GM21723 (cell line): ENCODE measurements at regions not wholly inside any gene's neighbourhood (a gene's known extent, or its start where the extent isn't known, plus 50 kb on each side); places are given as distances from the start of the nearest gene placed in this dataset.

Experiments
- ATAC-seq: cut with Tn5 transposase; IDR thresholded peaks from one replicate; pipeline ENCODE4 v1.9.1; 2021; ENCODE audit warnings: mild to moderate bottlenecking, moderate library complexity; ENCODE audit not compliant: unreplicated experiment

DNA sequence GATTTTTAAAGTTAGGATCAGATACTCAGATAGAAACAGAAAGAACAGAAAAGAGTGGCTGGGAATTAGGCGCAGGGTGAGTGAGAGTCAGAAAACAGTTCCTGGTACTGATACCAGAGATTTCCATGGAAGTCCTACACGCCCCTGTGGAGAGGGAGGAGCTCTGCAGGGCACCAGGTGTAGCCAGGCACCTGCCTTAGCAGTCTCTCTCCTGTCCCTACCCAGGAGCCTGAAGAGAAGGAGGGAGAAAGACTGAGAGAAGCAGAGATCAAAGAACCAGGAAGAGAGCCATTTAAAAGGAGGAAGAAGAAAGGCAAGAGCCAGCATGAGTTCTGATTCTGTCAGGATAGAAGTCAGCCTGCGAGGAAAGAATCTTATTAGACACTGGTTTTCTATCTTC, 65.0 kb downstream of the CBLN1 start:
- ATAC-seq: no peak

DNA sequence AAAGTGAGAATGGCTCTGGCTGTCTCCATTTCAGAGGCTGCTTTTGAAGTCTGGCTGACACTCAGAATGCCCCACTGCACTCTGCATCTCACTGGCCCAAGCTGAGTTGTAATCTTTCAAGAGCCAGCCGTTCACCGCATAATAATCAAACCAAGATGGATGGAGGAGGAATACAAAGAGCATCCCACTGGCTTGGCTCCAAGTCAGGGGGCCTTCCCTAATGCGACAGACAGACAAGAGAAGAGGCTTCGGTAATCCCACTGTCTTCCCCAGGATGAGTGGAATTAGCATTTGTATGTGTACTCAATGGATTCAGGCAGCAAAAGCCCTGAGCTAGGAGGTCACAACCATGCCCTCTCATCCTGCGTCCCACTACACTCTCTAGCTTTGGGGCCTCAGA, 68.0 kb downstream of the CBLN1 start:
- no peak for ATAC-seq

DNA sequence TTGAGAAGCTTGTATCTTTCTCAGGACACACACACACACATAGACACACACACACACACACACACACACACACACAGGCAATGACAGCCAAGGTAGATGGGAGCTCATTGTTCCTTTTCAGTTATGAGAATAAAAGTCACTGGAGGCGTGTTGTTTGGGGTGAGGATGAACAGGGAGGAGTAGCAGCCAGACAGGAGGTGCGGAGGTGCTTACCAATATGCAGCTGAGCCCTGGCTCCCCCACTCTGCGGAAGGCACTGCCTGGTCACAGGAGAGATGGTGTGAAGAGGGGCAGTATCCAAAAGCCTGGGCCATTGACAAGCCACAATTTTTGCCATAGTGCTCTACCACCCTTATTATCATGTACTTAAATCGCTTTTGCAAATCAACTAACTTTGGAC, 77.4 kb downstream of the CBLN1 start:
- no peak for ATAC-seq

DNA sequence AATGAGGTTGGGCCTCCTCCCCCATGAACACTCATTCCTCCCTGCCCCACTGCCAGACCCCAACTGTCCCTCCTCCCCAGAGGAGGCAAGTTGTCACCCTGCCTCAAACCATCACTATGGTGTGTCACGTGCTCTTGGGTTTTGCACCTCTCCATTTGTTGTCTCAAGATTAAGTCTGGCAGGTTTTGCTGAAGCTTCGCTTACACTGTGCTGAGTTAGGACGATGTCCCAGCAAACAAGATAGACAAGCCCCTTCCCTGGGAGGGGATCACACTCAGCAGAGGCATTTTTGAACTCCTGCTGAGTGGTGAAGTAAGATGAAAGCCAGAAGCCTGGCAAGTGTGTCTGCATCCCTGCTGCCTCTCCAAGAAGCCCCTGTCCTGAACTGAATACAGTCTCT, 78.3 kb downstream of the CBLN1 start:
- ATAC-seq: no peak

DNA sequence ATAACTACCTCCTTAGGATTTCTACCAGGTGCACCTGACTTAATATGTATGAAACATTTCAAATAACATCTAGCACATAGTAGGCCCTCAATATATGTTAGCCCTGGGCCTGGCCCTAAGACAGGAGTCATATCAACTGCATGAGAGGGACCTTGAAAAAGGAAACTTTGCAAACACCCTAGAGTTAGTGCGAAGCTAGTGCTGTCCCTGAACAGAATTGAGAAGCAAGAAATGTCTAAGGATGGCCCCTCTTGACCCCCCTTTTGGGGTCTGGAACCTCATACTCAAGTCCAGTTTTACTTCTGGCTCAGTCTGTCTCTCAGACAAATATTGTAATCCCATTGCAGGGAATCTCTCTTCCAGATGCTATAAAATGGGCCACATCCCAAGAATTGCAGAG, 80.5 kb downstream of the CBLN1 start:
- ATAC-seq: no peak

DNA sequence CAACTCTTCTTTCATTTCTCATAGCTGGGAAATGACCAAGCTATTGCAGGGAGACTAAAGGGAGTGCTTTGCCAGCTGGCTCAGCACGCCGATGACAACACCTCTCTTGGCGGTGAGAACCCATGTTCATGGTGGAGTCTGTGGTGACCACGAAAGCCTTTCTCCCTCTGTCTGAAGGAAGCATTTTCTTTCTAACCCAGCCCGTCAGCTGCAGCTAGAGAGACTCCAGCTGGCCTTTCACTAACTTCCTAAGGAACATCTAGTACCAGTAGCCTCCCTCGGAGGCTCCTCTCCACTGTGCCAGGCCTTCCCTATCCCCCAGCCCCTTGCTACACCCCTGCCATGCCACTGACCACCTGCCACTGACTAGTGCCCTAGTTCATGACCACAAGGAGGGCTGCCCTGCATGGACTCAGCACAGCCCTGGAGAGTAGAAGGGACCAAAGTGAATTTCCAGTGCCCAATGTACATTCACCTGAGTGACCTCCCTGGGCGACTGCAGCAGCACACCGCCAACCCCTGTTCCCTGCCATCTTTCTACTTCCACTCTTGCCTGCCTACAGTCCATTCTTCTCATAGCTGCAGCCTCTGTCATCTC, 81.3 kb downstream of the CBLN1 start:
- ATAC-seq: no peak

DNA sequence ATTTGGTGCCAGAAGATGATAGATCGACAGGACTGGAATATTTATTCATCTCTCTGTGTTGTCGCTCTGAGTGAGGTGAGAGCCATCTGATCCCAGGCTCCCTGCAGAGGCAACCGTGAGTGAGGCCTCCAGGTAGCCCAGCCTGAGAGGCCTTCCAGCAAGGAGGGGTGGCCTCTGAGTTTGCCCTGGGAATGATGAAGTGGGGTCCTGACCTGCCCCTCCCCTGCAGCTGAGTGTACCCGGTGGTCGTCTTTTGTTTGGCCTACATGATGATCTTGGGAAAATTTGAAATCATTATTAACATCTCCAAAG, 86.4 kb downstream of the CBLN1 start:
- no peak for ATAC-seq

DNA sequence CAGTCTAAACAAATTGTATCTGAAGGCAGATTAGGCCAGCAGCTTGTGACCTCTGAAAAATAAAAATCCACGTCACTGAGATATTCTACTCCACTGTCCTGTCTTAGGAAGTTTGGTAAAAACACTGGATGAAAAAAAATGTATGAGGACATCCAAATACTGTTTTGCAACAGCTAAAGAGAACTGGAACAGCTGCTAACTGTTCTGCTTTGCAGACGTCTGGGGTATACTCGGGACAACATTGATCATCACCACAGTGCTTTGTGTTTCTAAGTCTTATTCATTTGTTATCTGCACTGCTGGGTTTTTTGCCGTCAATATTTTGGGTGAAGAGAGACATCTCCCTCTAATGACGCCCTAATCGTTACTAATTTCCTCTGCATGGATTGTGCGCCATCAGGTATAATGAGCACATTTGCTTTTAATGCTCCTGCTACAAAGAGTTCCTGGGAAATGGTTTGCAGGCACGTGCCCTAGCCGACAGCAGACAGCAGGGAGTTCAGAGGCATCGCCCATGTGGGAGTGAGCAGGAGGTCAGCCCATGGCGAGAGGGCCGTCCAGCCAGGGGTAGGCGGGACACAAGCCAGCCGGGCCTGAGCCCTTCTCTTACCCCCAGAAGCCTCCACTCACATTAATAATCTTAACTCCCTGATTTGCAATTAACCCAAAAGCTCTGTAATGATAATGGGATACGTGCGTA, 87.0 kb downstream of the CBLN1 start:
- ATAC-seq: no peak

DNA sequence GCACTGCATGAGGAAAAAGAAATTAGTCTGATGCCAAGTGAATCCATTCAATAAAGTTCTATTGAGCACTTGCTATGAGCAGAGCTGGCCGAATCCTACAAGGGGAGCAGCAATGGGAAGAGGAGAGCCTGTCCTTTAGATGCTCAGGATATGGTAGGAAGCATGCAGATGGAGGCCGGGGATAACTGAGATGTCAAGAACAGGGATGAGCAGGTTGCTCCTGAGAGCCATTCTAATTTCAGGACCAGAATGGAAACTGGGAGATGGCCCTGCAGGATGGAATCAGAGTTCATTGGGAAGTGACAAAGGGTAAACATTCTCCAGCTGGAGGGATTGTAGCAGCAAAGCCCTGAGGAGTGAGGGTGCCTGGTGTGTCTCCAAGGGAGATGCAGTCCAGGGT, 88.0 kb downstream of the CBLN1 start:
- no peak for ATAC-seq

DNA sequence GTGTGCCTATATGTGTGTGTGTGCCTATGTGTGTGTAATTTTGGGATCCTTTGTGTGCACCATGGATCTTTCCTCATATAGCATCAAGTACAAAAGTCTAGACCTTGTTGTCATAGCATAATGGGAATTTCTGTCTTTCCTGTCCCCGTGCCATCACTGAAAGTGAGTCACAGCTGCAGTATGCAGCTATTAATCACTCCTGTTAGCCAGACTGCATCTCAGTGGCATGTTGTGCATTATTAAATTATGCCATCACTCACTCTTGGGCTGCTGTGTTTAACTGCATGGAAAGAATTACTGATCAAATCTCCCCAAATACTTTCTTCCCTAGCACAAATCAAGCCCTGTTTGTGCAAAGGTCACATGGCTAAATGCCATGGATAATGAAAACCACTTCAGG, 92.4 kb downstream of the CBLN1 start:
- ATAC-seq: no peak

DNA sequence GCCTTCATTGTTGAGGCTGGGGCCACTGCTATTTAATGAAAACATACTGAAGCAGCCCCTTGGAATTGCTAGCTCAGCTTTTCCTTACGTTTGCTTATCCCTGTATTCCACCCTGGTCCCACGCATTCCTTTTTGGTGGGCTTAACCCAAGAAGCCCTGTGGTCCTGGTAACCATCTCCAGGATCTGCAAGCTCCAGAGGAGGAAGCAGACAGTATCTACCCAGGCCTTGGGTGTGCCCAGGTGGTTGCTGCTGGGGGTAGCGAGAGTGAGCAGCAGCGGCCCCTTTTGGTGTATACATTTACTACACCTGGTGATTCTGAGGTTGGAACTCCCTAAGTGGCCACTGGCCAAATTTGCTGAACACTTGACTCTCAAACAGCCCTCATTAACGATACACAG, 97.7 kb downstream of the CBLN1 start:
- ATAC-seq: no peak

DNA sequence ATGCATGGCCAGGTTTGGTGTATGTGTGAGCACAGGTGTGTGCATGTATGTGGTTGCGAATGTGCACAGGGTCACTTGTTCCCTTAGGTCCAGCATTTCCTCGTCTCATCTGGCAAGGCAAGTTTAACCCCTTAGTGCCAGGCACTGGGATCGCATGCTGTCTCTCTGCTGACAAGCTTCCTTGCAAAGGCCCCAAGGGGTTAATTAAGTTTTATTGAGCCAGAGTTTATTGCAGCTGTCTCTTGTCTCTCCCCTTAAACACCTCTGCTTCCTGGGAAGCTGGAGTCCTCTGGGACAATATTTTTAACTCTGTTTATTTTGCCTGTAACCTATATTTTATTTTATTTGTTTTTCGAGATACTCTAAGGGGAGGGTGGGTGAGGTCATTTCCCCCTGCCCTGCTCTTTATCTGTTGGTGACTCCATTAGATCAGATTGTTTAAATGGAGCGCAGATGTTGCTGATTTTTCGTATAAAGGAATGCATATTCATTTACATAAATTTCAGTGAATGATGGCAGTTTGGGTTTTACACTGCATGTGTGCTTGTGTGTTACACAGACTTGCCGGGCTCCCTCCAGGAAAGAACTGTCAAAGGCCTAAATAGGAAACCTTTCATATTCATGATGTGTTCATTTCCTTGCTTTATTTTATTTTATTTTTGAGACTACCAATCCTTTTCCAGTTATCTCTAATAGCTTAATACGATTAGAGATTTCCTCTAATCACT, 99.7 kb downstream of the CBLN1 start:
- ATAC-seq: no peak

DNA sequence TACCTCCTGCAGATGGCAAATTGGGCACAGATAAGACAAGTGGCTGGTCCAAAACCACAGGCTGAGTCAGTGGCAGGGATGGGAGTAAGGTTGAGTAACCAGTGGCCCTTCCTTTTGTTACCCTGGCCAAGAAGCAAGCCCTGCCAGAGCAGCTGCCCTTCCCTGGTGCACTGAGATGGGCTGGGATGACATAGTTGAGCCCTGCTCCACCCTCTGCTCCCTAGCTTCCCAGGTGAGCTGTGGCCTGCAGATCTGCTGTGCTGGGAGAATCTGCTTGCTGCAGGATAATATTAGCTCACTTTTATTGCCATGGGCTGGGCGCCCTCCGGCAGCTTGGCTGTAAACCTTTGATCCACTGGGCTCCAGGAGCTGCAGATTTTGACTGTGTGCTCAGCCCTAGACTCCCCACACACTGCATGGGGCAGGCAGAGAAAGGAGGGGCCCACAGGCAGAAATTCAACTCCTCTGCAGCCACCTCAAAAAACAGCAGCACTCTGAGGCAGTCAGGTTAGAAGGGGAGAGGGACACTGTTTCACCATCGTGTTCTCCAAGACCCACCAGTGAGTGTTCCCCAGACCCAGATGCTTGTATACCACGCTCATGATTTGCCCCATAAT, 101.8 kb downstream of the CBLN1 start:
- ATAC-seq: no peak

DNA sequence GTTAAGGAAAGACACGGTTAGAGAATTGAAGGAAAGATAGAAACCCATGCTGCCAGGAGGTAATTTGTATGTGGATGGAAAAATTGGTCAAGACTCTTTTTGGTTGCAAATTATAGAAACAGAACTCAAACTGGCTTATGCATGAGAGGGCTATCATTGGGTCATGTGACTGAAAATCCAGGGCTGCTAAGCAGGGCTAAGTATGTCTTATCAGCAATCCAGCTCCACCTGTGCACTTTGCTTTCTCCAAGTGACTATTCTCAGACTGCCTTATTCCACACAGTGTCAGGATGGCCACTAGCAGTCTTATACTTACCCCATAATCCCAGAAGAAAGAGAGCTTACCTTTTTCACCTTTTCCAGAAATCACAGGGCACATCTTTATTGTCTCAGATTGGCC, 113.5 kb downstream of the CBLN1 start:
- no peak for ATAC-seq

DNA sequence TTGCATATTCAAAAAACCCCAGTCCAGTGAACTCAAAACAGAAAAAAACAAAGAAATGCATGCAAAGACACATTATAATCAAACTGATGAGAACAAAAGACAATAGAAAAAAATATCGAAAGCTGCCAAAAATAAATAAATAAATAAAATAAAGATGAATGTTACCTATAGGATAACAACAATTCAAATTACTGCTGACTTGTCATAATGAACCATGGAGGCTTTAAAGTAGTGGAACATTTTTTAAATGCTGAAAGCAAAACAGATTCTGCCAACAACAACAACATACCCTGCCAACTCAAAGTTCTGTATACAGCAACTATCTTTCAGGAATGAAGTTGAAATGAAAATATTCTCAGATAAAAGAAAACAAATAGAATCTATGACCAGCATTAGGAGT, 116.6 kb downstream of the CBLN1 start:
- ATAC-seq: no peak

DNA sequence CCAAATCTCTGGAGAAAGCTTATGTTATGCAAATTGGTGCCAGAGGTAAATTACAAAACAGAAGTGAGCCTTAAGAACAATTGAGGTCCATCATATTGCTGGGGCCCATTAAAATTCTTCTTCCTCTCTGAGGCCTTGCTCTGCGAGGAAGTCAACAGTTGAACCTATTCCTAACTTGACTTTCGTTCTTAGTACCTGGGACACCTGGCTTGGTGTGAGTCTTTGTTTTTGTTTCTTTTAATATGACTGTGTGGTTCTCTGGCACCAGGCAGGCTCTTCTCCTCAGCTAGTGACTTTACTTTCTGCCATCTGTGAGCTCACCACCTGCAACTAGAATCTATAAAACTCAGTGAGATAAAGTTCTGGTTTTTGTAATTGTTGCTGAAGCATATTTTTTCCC, 120.4 kb downstream of the CBLN1 start:
- ATAC-seq: no peak

DNA sequence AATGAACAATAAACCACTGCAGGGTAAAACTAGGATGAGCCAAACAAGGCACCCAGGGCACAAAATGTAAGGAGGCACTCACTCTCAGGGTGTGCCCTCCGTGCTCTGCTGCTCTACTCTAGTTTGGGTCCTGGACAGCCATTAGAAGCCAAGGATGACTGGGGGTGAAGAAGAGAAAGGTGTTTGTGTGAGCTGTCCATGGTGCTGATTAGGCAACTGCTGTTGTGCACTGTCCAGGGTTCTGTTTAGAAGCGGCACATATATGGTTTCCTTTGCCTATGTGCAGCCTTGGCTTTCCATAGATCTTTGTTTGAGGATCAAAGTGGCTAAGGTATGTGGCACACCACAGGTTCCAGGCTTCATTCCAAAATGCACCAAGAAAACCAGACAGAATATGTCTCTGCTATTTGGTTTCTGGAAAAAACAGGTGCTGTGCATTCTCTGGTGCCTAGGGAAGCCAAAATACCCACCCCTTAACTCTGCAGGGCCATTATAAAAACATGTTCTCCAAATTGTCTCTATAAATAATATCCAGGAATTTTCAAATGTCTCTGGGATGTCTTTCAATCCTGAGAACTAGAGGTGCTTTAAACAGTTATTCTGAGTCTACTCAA, 123.5 kb downstream of the CBLN1 start:
- ATAC-seq: no peak

DNA sequence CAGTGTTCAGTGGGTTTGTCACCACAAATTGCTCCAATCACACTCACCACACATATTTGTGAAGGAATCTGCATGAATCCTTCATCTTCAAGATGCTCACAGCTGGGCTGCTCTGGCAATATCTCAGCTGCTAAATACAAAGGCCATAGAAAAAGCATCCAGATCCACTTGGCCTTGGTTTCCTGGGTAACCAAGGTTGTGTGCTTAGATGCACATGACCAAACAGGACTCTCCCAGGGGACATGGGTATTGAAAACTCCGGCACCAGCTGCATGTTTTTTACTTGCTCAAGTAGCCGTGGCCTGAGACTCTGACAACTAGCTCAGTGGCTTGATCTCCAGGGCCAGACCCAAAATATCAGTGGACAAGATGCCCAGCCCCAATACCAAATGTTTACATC, 131.3 kb downstream of the CBLN1 start:
- ATAC-seq: no peak

DNA sequence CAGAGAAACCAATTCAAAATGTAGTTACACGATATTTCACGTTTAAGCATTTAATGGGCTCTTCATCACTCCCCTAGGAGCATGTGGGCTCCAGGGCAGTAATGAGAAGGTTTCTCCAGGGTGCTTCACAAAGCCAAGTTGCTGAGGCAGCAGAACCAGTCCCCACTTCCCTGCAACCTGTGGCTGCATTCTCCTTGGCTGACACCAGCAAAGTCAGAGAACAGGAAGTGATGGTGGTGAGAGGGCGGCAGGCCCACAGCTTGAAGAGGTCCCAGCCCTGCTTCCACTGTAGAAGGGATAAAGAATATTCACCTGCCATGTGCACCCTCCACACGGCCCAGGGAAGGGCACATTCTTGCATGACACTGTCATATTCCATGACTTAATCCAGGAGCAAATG, 133.2 kb downstream of the CBLN1 start:
- no peak for ATAC-seq

DNA sequence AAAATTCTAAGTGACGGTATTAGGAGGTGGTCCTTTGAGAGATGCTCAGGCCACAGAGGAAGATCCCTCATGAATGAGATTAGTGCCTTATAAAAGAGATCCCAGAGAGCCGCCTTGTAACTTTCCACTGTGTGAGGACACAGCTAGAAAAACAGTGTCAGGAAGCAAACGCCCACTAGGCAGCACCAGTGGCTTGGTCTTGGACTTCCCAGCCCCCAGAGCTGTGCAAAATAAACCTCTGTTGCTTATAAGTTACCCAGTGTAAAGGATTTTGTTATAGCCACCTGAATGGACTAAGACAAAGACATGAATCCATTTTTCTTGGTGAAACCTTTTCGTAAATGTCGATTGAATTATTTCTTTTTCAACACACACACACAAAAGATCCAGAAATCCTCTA, 141.0 kb downstream of the CBLN1 start:
- ATAC-seq: no peak

DNA sequence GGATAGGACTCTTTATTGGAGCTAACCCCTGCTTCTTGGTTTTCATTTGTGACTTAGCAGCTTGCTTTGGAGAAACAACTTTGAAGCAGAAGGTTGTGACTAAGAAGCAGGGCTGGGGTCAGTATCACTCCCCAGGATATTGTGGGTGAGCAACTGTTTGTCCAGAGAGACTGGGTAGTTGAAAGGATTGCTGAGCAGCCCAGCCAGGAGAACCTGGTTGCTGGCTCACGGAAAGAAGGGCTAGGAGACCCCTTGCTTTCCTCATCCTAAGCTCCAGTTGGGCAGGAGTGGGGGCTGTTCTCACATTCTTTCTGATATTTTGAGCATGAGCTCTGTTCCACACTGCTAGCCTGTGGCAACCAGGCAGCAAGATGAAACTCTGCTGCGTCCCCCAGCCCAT, 151.2 kb downstream of the CBLN1 start:
- no peak for ATAC-seq

DNA sequence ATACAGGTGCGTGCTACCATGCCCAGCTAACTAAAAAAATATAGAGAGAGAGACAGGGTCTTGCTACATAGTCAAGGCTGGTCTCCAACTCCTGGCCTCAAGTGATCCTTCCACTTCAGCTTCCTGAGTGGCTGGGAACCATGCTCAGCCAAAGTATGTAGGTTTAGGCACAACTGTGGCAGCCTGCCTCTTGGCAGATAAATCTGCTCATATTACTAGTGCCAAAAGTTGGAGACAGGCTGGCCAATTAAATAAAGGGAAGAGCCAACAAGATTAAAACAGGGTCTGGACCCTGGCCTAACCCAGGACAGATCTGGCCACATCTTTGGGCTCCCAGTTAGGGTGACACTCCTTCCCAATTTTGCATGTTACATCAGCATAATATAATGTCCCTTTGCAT, 151.7 kb downstream of the CBLN1 start:
- ATAC-seq: no peak
